Spinal cord (tissue), 9 donors: ENCODE measurements at regions not wholly inside any gene's neighbourhood (a gene's known extent, or its start where the extent isn't known, plus 50 kb on each side); places are given as distances from the start of the nearest gene placed in this dataset.
"Not testable (repeated sequence)": the region's sequence is repeated elsewhere in the genome, so short reads cannot be mapped to it uniquely, and the experiment has no call there.

Experiments used
- DNase-seq, 6 donors: peaks; one replicate each; pipeline versions ENCODE4 v3.0.0 to v3.0.0-alpha.2; 2013 to 2015; ENCODE audit warnings: low spot score in 6 of 6, low read depth in 4 of 6
- H3K27ac ChIP-seq: one replicate; pipeline ENCODE4 v1.5.1; 2013; ENCODE audit warnings: low read depth, low read length, control low read depth
- H3K27me3 ChIP-seq: one replicate; pipeline ENCODE4 v1.6.1; 2013; ENCODE audit warnings: low read length; ENCODE audit not compliant: control insufficient read depth, insufficient read depth
- H3K36me3 ChIP-seq: one replicate; pipeline ENCODE4 v1.6.1; 2013; ENCODE audit warnings: low read length; ENCODE audit not compliant: control insufficient read depth, insufficient read depth
- H3K4me1 ChIP-seq: one replicate; pipeline ENCODE4 v1.6.1; 2013; ENCODE audit warnings: low read length; ENCODE audit not compliant: control insufficient read depth, insufficient read depth
- H3K4me3 ChIP-seq: one replicate; pipeline ENCODE4 v1.5.1; 2013; ENCODE audit warnings: low read depth, low read length, control low read depth
- H3K9me3 ChIP-seq: one replicate; pipeline ENCODE4 v1.6.1; 2013; ENCODE audit warnings: low read length; ENCODE audit not compliant: control insufficient read depth, insufficient read depth
- WGBS: methylation state at CpG from one replicate; pipeline ENCODE4 v1.1.5; 2013; ENCODE audit warnings: missing lambda C conversion rate; ENCODE audit not compliant: insufficient coverage; 5-methylcytosine and 5-hydroxymethylcytosine counted together
- donor health status: healthy.

DNA sequence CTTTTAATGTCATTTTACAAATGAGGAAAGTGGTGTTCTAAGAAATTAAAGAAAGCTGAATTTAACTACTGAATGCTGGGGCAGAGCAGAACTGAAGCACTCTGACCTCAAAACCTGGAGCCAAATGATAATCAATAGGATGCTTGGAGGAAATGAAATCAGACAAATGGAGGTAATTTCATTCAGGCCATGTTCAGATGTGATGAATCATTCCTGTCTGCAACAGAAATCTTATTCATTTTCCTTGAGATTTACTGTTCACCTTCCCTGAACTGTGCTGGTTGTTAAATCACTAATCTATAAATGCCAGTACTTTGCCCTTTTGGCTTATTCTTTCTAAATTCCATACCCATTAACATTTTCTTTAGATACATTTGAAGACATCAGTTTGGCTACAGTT is 85.6 kb upstream of the SNX7 start:
- Histone ChIP-seq H3K27me3 (no peaks in the 10 kb centered on the region), H3K36me3 (no peaks in the 10 kb centered on the region), H3K4me1 (no peaks in the 10 kb centered on the region), H3K9me3 (no peaks in the 10 kb centered on the region), H3K27ac (no peak overlapping the region), H3K4me3 (no peak overlapping the region)
- peak in 1 of 6 donors; percentile 29 for DNase-seq

DNA sequence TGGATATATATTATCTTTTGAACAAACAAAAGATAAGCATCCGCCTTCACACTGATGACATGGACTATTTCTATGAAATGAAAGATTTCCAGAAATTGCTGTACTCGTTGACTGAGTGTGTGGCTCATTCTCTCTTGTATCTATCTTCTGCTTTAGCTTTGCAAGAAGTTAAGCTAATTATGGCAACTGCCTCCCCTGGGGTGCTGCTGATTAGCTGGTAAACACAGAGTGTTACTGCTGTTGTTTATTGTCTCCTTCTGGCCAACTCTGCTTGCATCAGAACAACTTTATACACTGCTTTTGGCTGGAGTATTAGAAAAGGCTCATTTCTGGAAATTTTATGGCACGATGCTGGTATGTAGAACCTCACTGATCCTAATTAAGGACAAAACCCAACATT is 95.6 kb upstream of the SNX7 start:
- no peak overlapping the region for H3K27ac ChIP-seq
- WGBS, result 60% methylated on average over 1 of the region's 3 CpGs

DNA sequence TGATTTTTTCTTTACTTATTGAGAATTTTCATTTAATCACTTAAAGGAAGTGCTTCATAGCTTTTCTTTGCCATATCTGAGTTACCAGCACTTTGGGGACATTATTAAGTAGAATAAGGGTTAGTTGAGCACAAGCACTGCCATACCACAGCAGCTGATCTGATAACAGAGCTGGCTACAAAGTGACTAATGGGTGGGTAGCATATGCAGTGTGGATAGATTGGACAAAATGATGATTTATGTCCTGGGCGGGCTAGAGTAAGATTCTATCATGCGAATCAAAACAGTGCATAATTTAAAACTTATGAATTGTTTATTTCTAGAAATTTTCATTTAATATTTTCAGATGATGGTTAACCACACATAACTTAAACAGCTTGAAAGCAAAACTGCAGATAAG is 102.2 kb upstream of the SNX7 start:
- H3K4me3 ChIP-seq, result no peak overlapping the region
- DNase-seq, result no peak
- H3K9me3 ChIP-seq, result peaks cover 5% of the 10 kb centered on the region
- no peak overlapping the region for H3K27ac ChIP-seq
- H3K36me3 ChIP-seq, result no peaks in the 10 kb centered on the region
- WGBS, result no CpG with 5 or more reads among the region's 2 CpGs
- no peaks in the 10 kb centered on the region for H3K4me1 ChIP-seq
- no peaks in the 10 kb centered on the region for H3K27me3 ChIP-seq

More for the DNA sequence above, 95.6 kb upstream of the SNX7 start:
- Histone ChIP-seq H3K4me1 (no peaks in the 10 kb centered on the region), H3K27me3 (no peaks in the 10 kb centered on the region), H3K4me3 (no peak overlapping the region), H3K36me3 (no peaks in the 10 kb centered on the region), H3K9me3 (peaks cover 5% of the 10 kb centered on the region)
- DNase-seq, result peak in 3 of 6 donors; percentile 12 to 87 (median 32)

DNA sequence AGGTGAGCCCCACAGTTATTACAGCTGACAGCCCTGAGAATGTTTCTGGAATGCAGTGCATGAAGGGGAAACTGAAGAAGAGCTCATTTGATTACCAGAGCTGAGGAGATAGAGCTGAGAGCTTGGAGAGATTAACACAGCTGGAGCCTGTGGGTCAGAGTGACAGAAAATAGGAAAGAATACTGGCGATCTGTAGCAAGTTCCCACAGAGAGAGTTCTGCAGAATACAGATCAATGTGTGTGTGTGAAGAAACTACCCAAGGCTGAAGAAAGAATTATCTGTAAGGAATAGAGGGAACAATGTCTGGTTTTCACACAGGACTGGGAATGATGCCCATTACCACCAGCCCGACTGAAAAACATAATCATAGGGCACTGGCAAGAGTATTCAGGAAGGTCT is 103.6 kb upstream of the SNX7 start:
- Histone ChIP-seq H3K4me3 (no peak overlapping the region), H3K27ac (no peak overlapping the region)

DNA sequence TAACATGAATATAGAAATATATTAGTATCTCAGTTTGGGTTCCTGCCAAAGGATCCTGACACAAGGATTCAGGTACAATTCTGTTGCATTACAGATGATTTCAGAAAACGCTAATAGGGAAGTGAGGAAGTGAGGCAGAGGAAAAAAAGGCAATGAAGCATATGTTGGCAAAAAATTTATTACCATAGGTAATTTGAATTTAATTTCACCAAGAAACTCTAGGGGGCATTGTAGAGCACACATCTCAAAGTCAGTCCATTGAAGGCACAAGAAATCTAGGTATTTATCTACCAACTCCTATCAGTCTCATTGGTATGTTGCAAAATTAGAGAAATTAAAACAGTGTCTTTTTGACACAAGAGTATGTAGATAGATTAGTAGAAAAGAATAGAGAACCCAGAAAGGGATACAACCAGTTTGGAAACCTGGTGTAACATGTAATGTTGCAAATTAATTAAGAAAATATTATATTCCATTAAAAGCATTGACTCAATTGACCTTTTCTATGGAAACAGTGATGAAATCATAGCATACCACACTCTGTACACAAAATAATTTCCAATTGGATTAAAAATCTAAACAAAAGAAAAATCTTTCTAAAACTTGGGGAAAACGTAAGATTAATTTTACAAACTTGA is 104.9 kb upstream of the SNX7 start:
- Histone ChIP-seq H3K27ac (no peak overlapping the region), H3K36me3 (no peaks in the 10 kb centered on the region), H3K27me3 (no peaks in the 10 kb centered on the region), H3K4me3 (no peak overlapping the region), H3K4me1 (no peaks in the 10 kb centered on the region), H3K9me3 (no peaks in the 10 kb centered on the region)
- no CpG with 5 or more reads among the region's 2 CpGs for WGBS
- DNase-seq, result no peak

More for the DNA sequence above, 103.6 kb upstream of the SNX7 start:
- H3K27me3 ChIP-seq, result no peaks in the 10 kb centered on the region
- H3K36me3 ChIP-seq, result no peaks in the 10 kb centered on the region
- peak in 5 of 6 donors; percentile 36 to 78 (median 39) for DNase-seq
- no peaks in the 10 kb centered on the region for H3K9me3 ChIP-seq
- H3K4me1 ChIP-seq, result no peaks in the 10 kb centered on the region
- WGBS, result 9% methylated on average over 1 of the region's 2 CpGs

DNA sequence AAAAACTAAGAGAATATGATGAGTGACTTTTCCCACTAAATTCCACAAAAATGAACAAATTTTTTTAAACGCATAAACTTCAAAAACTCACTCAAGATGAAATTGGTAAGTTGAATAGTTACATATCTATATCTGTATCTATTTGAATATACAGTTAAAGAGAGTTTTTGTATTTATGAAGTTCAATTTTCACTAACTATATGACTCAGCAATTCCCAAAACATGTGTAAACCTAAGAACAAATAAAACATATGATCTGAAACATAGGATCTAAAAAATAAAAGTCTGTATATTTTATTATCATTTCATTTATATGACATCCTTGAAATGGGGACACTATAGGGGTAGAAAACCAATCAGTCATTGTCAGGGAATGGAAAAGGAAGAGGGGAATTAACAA is 105.7 kb upstream of the SNX7 start:
- no peak overlapping the region for H3K27ac ChIP-seq
- H3K9me3 ChIP-seq, result no peaks in the 10 kb centered on the region
- no peak overlapping the region for H3K4me3 ChIP-seq
- DNase-seq, result no peak
- no peaks in the 10 kb centered on the region for H3K36me3 ChIP-seq
- no CpG with 5 or more reads among the region's 1 CpG for WGBS
- no peaks in the 10 kb centered on the region for H3K27me3 ChIP-seq
- no peaks in the 10 kb centered on the region for H3K4me1 ChIP-seq

DNA sequence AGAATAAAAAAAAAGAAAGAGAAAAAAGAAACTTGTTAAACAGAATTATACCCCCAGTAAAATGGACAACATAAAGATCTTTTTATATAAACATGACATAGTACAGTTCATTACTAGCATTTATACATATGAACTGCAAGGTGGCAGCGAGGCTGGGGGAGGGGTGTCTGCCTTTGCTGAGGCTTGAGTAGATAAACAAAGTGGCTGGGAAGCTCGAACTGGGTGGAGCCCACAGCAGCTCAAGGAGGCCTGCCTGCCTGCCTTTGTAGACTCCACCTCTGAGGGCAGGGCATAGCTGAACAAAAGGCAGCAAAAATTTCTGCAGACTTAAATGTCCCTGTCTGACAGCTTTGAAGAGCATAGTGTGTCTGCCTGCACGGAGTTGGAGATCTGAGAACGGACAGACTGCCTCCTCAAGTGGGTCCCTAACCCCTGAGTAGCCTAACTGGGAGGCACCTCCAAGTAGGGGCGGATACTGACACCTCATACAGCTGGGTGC is 108.9 kb upstream of the SNX7 start:
- not testable (repeated sequence) for H3K27ac ChIP-seq, H3K4me3 ChIP-seq, H3K27me3 ChIP-seq, H3K4me1 ChIP-seq, H3K9me3 ChIP-seq, H3K36me3 ChIP-seq, DNase-seq
- 59% methylated on average over 5 of the region's 5 CpGs for WGBS

DNA sequence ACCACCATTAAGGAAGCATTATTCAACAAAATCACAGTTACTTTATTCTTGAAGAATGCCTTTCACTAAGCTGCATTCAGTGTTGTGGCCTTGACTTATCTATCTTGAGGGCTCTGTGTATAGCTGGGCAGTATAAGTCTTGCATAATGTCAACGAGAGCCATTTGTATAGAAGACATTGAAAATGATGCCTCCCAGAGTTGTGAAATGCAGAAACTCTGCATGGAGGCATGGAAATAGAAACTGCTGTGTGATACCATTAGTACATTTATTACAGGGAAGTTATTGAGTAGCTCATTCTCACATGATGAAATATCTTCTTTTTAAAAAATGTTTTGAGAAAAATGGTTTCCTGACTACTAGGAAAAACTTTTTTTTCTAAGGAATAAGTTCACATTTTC is 111.4 kb upstream of the SNX7 start:
- no CpG with 5 or more reads among the region's 1 CpG for WGBS
- no peaks in the 10 kb centered on the region for H3K4me1 ChIP-seq
- no peaks in the 10 kb centered on the region for H3K9me3 ChIP-seq
- no peak overlapping the region for H3K4me3 ChIP-seq
- no peak for DNase-seq
- H3K36me3 ChIP-seq, result no peaks in the 10 kb centered on the region
- no peaks in the 10 kb centered on the region for H3K27me3 ChIP-seq
- H3K27ac ChIP-seq, result no peak overlapping the region

DNA sequence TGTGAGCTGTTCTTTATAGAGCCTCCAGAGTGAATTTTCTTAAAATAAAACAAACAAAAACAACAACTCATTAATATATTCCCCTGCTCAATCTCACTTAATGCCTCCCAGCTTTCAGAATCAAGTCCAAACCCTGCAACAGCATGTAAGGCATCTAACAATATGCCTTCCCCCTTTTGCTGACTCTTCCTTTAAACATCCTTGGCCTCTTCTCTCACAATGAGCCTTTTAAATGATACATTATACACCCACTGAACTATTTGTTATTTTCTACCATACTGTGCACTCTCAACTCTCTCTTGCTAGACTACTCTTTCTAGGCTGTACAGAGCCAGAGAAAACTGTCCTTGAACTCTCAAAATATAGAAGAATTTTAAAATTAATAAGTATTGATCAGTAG is 115.2 kb upstream of the SNX7 start:
- Histone ChIP-seq H3K4me3 (no peak overlapping the region), H3K27me3 (no peaks in the 10 kb centered on the region), H3K9me3 (no peaks in the 10 kb centered on the region), H3K27ac (no peak overlapping the region), H3K4me1 (no peaks in the 10 kb centered on the region), H3K36me3 (no peaks in the 10 kb centered on the region)
- no peak for DNase-seq

DNA sequence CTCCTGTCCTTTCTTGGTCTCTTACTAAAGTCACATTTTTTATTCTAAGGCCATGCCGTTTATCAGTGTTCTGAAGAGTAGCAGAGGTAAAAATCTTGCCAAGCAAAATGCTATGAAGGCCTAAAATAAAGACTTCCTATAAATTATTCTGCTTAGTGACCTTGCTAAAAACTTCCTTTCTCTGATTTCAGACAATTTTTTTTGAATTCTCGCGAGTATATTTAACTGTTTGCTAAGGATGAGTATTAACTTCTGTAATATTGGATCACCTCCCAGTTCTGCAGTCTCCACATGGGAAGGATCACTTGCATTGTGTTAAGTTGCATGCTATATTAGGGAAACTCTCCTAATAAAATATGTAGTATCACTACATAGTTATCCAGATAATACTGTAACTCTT is 123.4 kb upstream of the SNX7 start:
- no peaks in the 10 kb centered on the region for H3K9me3 ChIP-seq
- H3K4me1 ChIP-seq, result no peaks in the 10 kb centered on the region
- DNase-seq, result no peak
- no peaks in the 10 kb centered on the region for H3K36me3 ChIP-seq
- no peak overlapping the region for H3K27ac ChIP-seq
- H3K4me3 ChIP-seq, result no peak overlapping the region
- no CpG with 5 or more reads among the region's 3 CpGs for WGBS
- H3K27me3 ChIP-seq, result no peaks in the 10 kb centered on the region
